ENCODE measurements at regions not wholly inside any gene's neighbourhood (a gene's known extent, or its start where the extent isn't known, plus 50 kb on each side); places are given as distances from the start of the nearest gene placed in this dataset.
"Not testable (repeated sequence)": the region's sequence is repeated elsewhere in the genome, so short reads cannot be mapped to it uniquely, and the experiment has no call there.

- Mint-ChIP-seq H3K4me1 (peaks cover 2% of the 10 kb centered on the region), H3K4me3 (no peak overlapping the region), H3K9me3 (ENCODE audit: low read depth) (no peaks in the 10 kb centered on the region), H3K27ac (no peak overlapping the region), H3K27me3 (peaks cover 33% of the 10 kb centered on the region), H3K36me3 (no peaks in the 10 kb centered on the region)
- DNase-seq (no peak), ATAC-seq (no peak)
- CTCF ChIA-PET: no interaction called here
Measured at GRCh38 chr14:96711559-96712267, 85.5 kb upstream of the VRK1 start.

- H3K27me3 Mint-ChIP-seq: peaks cover 33% of the 10 kb centered on the region
- CTCF ChIA-PET: no interaction called here
- ATAC-seq: no peak
Measured at GRCh38 chr14:96713426-96713825, 83.8 kb upstream of the VRK1 start.

GRCh38 chr14:96714537-96714936, 82.6 kb upstream of the VRK1 start:
- H3K27ac Mint-ChIP-seq; DNase-seq; H3K36me3 Mint-ChIP-seq; H3K4me1 Mint-ChIP-seq; H3K9me3 Mint-ChIP-seq (ENCODE audit: low read depth); ATAC-seq; CTCF ChIA-PET; H3K4me3 Mint-ChIP-seq: not testable (repeated sequence)
- H3K27me3 Mint-ChIP-seq: peaks cover 35% of the 10 kb centered on the region

More at GRCh38 chr14:96713426-96713825, 83.8 kb upstream of the VRK1 start:
- DNase-seq: no peak
- no peaks in the 10 kb centered on the region for H3K36me3 Mint-ChIP-seq
- peaks cover 2% of the 10 kb centered on the region for H3K4me1 Mint-ChIP-seq
- H3K27ac Mint-ChIP-seq: no peak overlapping the region
- no peaks in the 10 kb centered on the region for H3K9me3 Mint-ChIP-seq (ENCODE audit: low read depth)
- H3K4me3 Mint-ChIP-seq: no peak overlapping the region

GRCh38 chr14:96717116-96717515, 80.1 kb upstream of the VRK1 start:
- CTCF ChIA-PET: no interaction called here
- H3K4me1 Mint-ChIP-seq: no peaks in the 10 kb centered on the region
- H3K27me3 Mint-ChIP-seq: peaks cover 31% of the 10 kb centered on the region
- no peaks in the 10 kb centered on the region for H3K9me3 Mint-ChIP-seq (ENCODE audit: low read depth)
- DNase-seq (no peak), ATAC-seq (no peak)
- no peak overlapping the region for H3K4me3 Mint-ChIP-seq
- H3K27ac Mint-ChIP-seq: no peak overlapping the region
- no peaks in the 10 kb centered on the region for H3K36me3 Mint-ChIP-seq

- no peak overlapping the region for H3K27ac Mint-ChIP-seq
- CTCF ChIA-PET: no interaction called here
- no peaks in the 10 kb centered on the region for H3K9me3 Mint-ChIP-seq (ENCODE audit: low read depth)
- H3K4me1 Mint-ChIP-seq: no peaks in the 10 kb centered on the region
- no peak overlapping the region for H3K4me3 Mint-ChIP-seq
- ATAC-seq (no peak), DNase-seq (no peak)
- peaks cover 21% of the 10 kb centered on the region for H3K27me3 Mint-ChIP-seq
- H3K36me3 Mint-ChIP-seq: no peaks in the 10 kb centered on the region
Measured at GRCh38 chr14:96718407-96718806, 78.8 kb upstream of the VRK1 start.

GRCh38 chr14:96720702-96721101, 76.5 kb upstream of the VRK1 start:
- H3K27me3 Mint-ChIP-seq; ATAC-seq; DNase-seq; H3K36me3 Mint-ChIP-seq; H3K9me3 Mint-ChIP-seq (ENCODE audit: low read depth); CTCF ChIA-PET; H3K4me3 Mint-ChIP-seq; H3K4me1 Mint-ChIP-seq; H3K27ac Mint-ChIP-seq: not testable (repeated sequence)

GRCh38 chr14:96722736-96723135, 74.4 kb upstream of the VRK1 start:
- DNase-seq (no peak), ATAC-seq (no peak)
- no peak overlapping the region for H3K4me3 Mint-ChIP-seq
- no peaks in the 10 kb centered on the region for H3K4me1 Mint-ChIP-seq
- CTCF ChIA-PET: no interaction called here
- no peaks in the 10 kb centered on the region for H3K9me3 Mint-ChIP-seq (ENCODE audit: low read depth)
- peaks cover 2% of the 10 kb centered on the region for H3K27me3 Mint-ChIP-seq
- H3K36me3 Mint-ChIP-seq: no peaks in the 10 kb centered on the region
- no peak overlapping the region for H3K27ac Mint-ChIP-seq

- Mint-ChIP-seq H3K9me3 (ENCODE audit: low read depth) (no peaks in the 10 kb centered on the region), H3K4me1 (no peaks in the 10 kb centered on the region), H3K27me3 (peaks cover 6% of the 10 kb centered on the region), H3K36me3 (no peaks in the 10 kb centered on the region), H3K4me3 (no peak overlapping the region), H3K27ac (no peak overlapping the region)
- CTCF ChIA-PET: no interaction called here
- ATAC-seq (no peak), DNase-seq (no peak)
Measured at GRCh38 chr14:96723946-96724345, 73.2 kb upstream of the VRK1 start.

- no peak for ATAC-seq
Measured at GRCh38 chr14:96725232-96725631, 72.0 kb upstream of the VRK1 start.

GRCh38 chr14:96727073-96727472, 70.1 kb upstream of the VRK1 start:
- H3K9me3 Mint-ChIP-seq (ENCODE audit: low read depth): no peaks in the 10 kb centered on the region
- DNase-seq (no peak), ATAC-seq (no peak)
- H3K36me3 Mint-ChIP-seq: no peaks in the 10 kb centered on the region
- H3K27me3 Mint-ChIP-seq: peaks cover 19% of the 10 kb centered on the region
- no peaks in the 10 kb centered on the region for H3K4me1 Mint-ChIP-seq
- CTCF ChIA-PET: interaction anchor here (1.5 kb wide), 1 partner anchor 12 kb away, joined by 4 read pairs; no protein-coding TSS in a partner anchor
- no peak overlapping the region for H3K27ac Mint-ChIP-seq
- no peak overlapping the region for H3K4me3 Mint-ChIP-seq

More at GRCh38 chr14:96725232-96725631, 72.0 kb upstream of the VRK1 start:
- CTCF ChIA-PET: no interaction called here
- H3K27me3 Mint-ChIP-seq: peaks cover 11% of the 10 kb centered on the region
- DNase-seq: no peak
- H3K9me3 Mint-ChIP-seq (ENCODE audit: low read depth): no peaks in the 10 kb centered on the region
- no peak overlapping the region for H3K27ac Mint-ChIP-seq
- H3K36me3 Mint-ChIP-seq: no peaks in the 10 kb centered on the region
- no peaks in the 10 kb centered on the region for H3K4me1 Mint-ChIP-seq
- H3K4me3 Mint-ChIP-seq: no peak overlapping the region

GRCh38 chr14:96727491-96727890, 69.7 kb upstream of the VRK1 start:
- CTCF ChIA-PET: interaction anchor here (1.5 kb wide), 1 partner anchor 12 kb away, joined by 4 read pairs; no protein-coding TSS in a partner anchor
- DNase-seq (no peak), ATAC-seq (no peak)
- Mint-ChIP-seq H3K27ac (no peak overlapping the region), H3K4me3 (no peak overlapping the region), H3K36me3 (no peaks in the 10 kb centered on the region), H3K4me1 (no peaks in the 10 kb centered on the region), H3K9me3 (ENCODE audit: low read depth) (no peaks in the 10 kb centered on the region), H3K27me3 (peaks cover 19% of the 10 kb centered on the region)

GRCh38 chr14:96727980-96728717, 69.0 kb upstream of the VRK1 start:
- Mint-ChIP-seq H3K4me3 (no peak overlapping the region), H3K27me3 (peaks cover 20% of the 10 kb centered on the region), H3K36me3 (no peaks in the 10 kb centered on the region), H3K27ac (no peak overlapping the region), H3K4me1 (no peaks in the 10 kb centered on the region), H3K9me3 (ENCODE audit: low read depth) (no peaks in the 10 kb centered on the region)
- no peak for DNase-seq
- CTCF ChIA-PET: interaction anchor here (1.5 kb wide), 1 partner anchor 11 kb away, joined by 4 read pairs; no protein-coding TSS in a partner anchor
- no peak for ATAC-seq

- CTCF ChIA-PET: interaction anchor here (0.9 kb wide), 1 partner anchor 12 kb away, joined by 3 read pairs; no protein-coding TSS in a partner anchor
- Mint-ChIP-seq H3K27me3 (peaks cover 33% of the 10 kb centered on the region), H3K36me3 (no peaks in the 10 kb centered on the region), H3K4me3 (no peak overlapping the region), H3K27ac (no peak overlapping the region), H3K4me1 (no peaks in the 10 kb centered on the region), H3K9me3 (ENCODE audit: low read depth) (no peaks in the 10 kb centered on the region)
- ATAC-seq (no peak), DNase-seq (no peak)
Measured at GRCh38 chr14:96729889-96730288, 67.3 kb upstream of the VRK1 start.

GRCh38 chr14:96730386-96730785, 66.8 kb upstream of the VRK1 start:
- Mint-ChIP-seq H3K27me3 (peaks cover 36% of the 10 kb centered on the region), H3K4me1 (no peaks in the 10 kb centered on the region), H3K9me3 (ENCODE audit: low read depth) (no peaks in the 10 kb centered on the region), H3K27ac (no peak overlapping the region), H3K4me3 (no peak overlapping the region), H3K36me3 (no peaks in the 10 kb centered on the region)
- no peak for DNase-seq
- CTCF ChIA-PET: no interaction called here
- ATAC-seq: no peak
